GM23338 (cell line): ENCODE measurements at regions not wholly inside any gene's neighbourhood (a gene's known extent, or its start where the extent isn't known, plus 50 kb on each side); places are given as distances from the start of the nearest gene placed in this dataset.

Experiments
- ATAC-seq: fragments of 200-7000 bp; cut with Tn5 transposase; 3 replicates; pipeline ENCODE4 v1.9.1; 2020
- DNase-seq: peaks from one replicate; pipeline ENCODE4 v3.0.0-alpha.2; 2015; ENCODE audit warnings: low spot score
- H2AFZ ChIP-seq: fragments of 200-600 bp; sonication (generic); 2 replicates; pipeline ENCODE4 v1.8.0; 2016; ENCODE audit warnings: antibody characterized with exemption, mild to moderate bottlenecking, moderate library complexity
- H3F3A ChIP-seq: fragments of 200-600 bp; sonication (generic); replicated peaks from 2 replicates; pipeline ENCODE4 v1.8.0; 2017; ENCODE audit warnings: antibody characterized with exemption, mixed run types, low read depth
- H3K27ac ChIP-seq: fragments of 200-600 bp; sonication (generic); 2 replicates; pipeline ENCODE4 v1.6.1; 2016; ENCODE audit warnings: low read depth
- H3K27me3 ChIP-seq: fragments of 200-600 bp; sonication (generic); 2 replicates; pipeline ENCODE4 v1.8.0; 2016; ENCODE audit warnings: mild to moderate bottlenecking, mixed run types, moderate library complexity; ENCODE audit not compliant: insufficient read depth
- H3K36me3 ChIP-seq: fragments of 200-600 bp; sonication (generic); 2 replicates; pipeline ENCODE4 v1.8.0; 2016; ENCODE audit warnings: mild to moderate bottlenecking; ENCODE audit not compliant: insufficient read depth
- H3K4me1 ChIP-seq: fragments of 200-600 bp; sonication (generic); 2 replicates; pipeline ENCODE4 v1.8.0; 2016; ENCODE audit warnings: mild to moderate bottlenecking, moderate library complexity; ENCODE audit not compliant: insufficient read depth
- H3K4me2 ChIP-seq: fragments of 200-600 bp; sonication (generic); 2 replicates; pipeline ENCODE4 v1.7.1; 2017; ENCODE audit warnings: mixed run types
- H3K4me3 ChIP-seq: fragments of 200-600 bp; sonication (generic); 2 replicates; pipeline ENCODE4 v1.6.1; 2016; ENCODE audit warnings: mixed run types
- H3K79me2 ChIP-seq: fragments of 200-600 bp; sonication (generic); replicated peaks from 2 replicates; pipeline ENCODE4 v1.8.0; 2017; ENCODE audit warnings: mild to moderate bottlenecking; ENCODE audit not compliant: insufficient read depth
- H3K9me2 ChIP-seq: fragments of 200-600 bp; sonication (generic); 2 replicates; pipeline ENCODE4 v1.8.0; 2017; ENCODE audit not compliant: insufficient read depth
- H4K20me1 ChIP-seq: fragments of 200-600 bp; sonication (generic); replicated peaks from 2 replicates; pipeline ENCODE4 v1.8.0; 2017; ENCODE audit warnings: mild to moderate bottlenecking; ENCODE audit not compliant: insufficient read depth
- H3K27ac Mint-ChIP-seq: 2 replicates; pipeline ENCODE4 v1.8.0; 2020; ENCODE audit warnings: inconsistent platforms, mild to moderate bottlenecking, moderate library complexity, mixed read lengths
- H3K27me3 Mint-ChIP-seq: 3 replicates; pipeline ENCODE4 v1.8.0; 2022; ENCODE audit warnings: low read depth, mild to moderate bottlenecking, moderate library complexity, mixed read lengths, inconsistent platforms; ENCODE audit not compliant: insufficient read depth, poor library complexity
- H3K36me3 Mint-ChIP-seq: 3 replicates; pipeline ENCODE4 v1.8.0; 2021; ENCODE audit warnings: low read depth, mild to moderate bottlenecking, inconsistent platforms, moderate library complexity, mixed read lengths
- H3K4me1 Mint-ChIP-seq: 3 replicates; pipeline ENCODE4 v1.8.0; 2020; ENCODE audit warnings: mild to moderate bottlenecking, inconsistent platforms, mixed read lengths
- H3K4me3 Mint-ChIP-seq: 3 replicates; pipeline ENCODE4 v1.8.0; 2021; ENCODE audit warnings: moderate library complexity, mild to moderate bottlenecking, inconsistent platforms, mixed read lengths
- H3K9me3 Mint-ChIP-seq: 3 replicates; pipeline ENCODE4 v1.8.0; 2020; ENCODE audit warnings: moderate library complexity, mild to moderate bottlenecking, inconsistent platforms, mixed read lengths
- ETS1 ChIP-seq: IDR thresholded peaks from 2 replicates; pipeline ENCODE4 v1.6.1; 2016; ENCODE audit warnings: antibody characterized with exemption
- EZH2 ChIP-seq: fragments of 200-600 bp; sonication (generic); IDR thresholded peaks from one replicate; pipeline ENCODE4 v1.8.0; 2017; ENCODE audit warnings: antibody characterized with exemption, mild to moderate bottlenecking, low read depth; ENCODE audit not compliant: unreplicated experiment
- NANOG ChIP-seq: IDR thresholded peaks from 2 replicates; pipeline ENCODE4 v1.6.1; 2016; ENCODE audit warnings: antibody characterized with exemption, borderline replicate concordance
- POLR2AphosphoS5 ChIP-seq: IDR thresholded peaks from 2 replicates; pipeline ENCODE4 v1.6.1; 2016; ENCODE audit warnings: antibody characterized with exemption, low read depth
- REST ChIP-seq: IDR thresholded peaks from one replicate; pipeline ENCODE4 v1.6.1; 2018; ENCODE audit warnings: antibody characterized with exemption; ENCODE audit not compliant: unreplicated experiment
- STAT1 ChIP-seq: IDR thresholded peaks from one replicate; pipeline ENCODE4 v1.6.1; 2016; ENCODE audit warnings: antibody characterized with exemption; ENCODE audit not compliant: unreplicated experiment
- ZNF114 ChIP-seq: fragments of 250-450 bp; sonication (Bioruptor Pico); IDR thresholded peaks from 2 replicates; pipeline ENCODE4 v1.5.0; 2020; ENCODE audit warnings: mild to moderate bottlenecking, moderate library complexity
- ZNF462 ChIP-seq: fragments of 250-450 bp; sonication (Bioruptor Pico); IDR thresholded peaks from 2 replicates; pipeline ENCODE4 v1.5.0; 2020; ENCODE audit warnings: mild to moderate bottlenecking, moderate library complexity

GRCh38 chr4:128517096-128517738, 229.6 kb upstream of the PGRMC2 start:
- H3K4me1 Mint-ChIP-seq, result peaks cover 30% of the 10 kb centered on the region
- DNase-seq (no peak), ATAC-seq (no peak)
- Histone ChIP-seq H3K4me1 (peaks cover 31% of the 10 kb centered on the region), H3K27me3 (no peaks in the 10 kb centered on the region), H3K4me2 (0 out of 2 replicates have a peak overlapping the region, but pooled peaks have one; percentile 41), H3K4me3 (no peak overlapping the region), H4K20me1 (no peaks in the 10 kb centered on the region), H3K36me3 (no peaks in the 10 kb centered on the region), H3F3A (no peaks in the 10 kb centered on the region), H2AFZ (no peak overlapping the region), H3K9me2 (peaks cover 21% of the 10 kb centered on the region), H3K79me2 (no peaks in the 10 kb centered on the region), H3K27ac (no peak overlapping the region)
- peaks cover 5% of the 10 kb centered on the region for H3K27me3 Mint-ChIP-seq
- H3K9me3 Mint-ChIP-seq, result no peaks in the 10 kb centered on the region; the same call in 2 of the 3 replicates
- H3K4me3 Mint-ChIP-seq, result no peak overlapping the region
- peaks cover 5% of the 10 kb centered on the region; the same call in 1 of the 3 replicates for H3K36me3 Mint-ChIP-seq
- peak overlapping the region; percentile 71 for H3K27ac Mint-ChIP-seq
- no peak for TF ChIP-seq EZH2
- no peak for TF ChIP-seq REST
- TF ChIP-seq STAT1, result no peak
- no peak for TF ChIP-seq ETS1
- TF ChIP-seq ZNF114 (CRISPR knock-in tag), result no peak
- no peak for TF ChIP-seq NANOG

- Histone ChIP-seq H3K36me3 (no peaks in the 10 kb centered on the region), H4K20me1 (no peaks in the 10 kb centered on the region), H3K4me2 (no peak overlapping the region), H3K4me3 (no peak overlapping the region), H3K27ac (no peak overlapping the region), H3K27me3 (no peaks in the 10 kb centered on the region), H3F3A (no peaks in the 10 kb centered on the region), H3K4me1 (peaks cover 29% of the 10 kb centered on the region), H3K9me2 (peaks cover 21% of the 10 kb centered on the region), H2AFZ (no peak overlapping the region), H3K79me2 (no peaks in the 10 kb centered on the region)
- Mint-ChIP-seq H3K4me3 (no peak overlapping the region), H3K4me1 (peaks cover 28% of the 10 kb centered on the region), H3K27ac (no peak overlapping the region), H3K9me3 (no peaks in the 10 kb centered on the region; the same call in 2 of the 3 replicates), H3K27me3 (peaks cover 5% of the 10 kb centered on the region), H3K36me3 (peaks cover 5% of the 10 kb centered on the region; the same call in 1 of the 3 replicates)
- ATAC-seq (no peak), DNase-seq (no peak)
- no peak for TF ChIP-seq EZH2
- no peak for TF ChIP-seq ZNF114 (CRISPR knock-in tag)
- TF ChIP-seq POLR2AphosphoS5, result no peak
- TF ChIP-seq ZNF462 (CRISPR knock-in tag), result no peak
- TF ChIP-seq STAT1, result no peak
Measured at GRCh38 chr4:128516301-128516969, 228.8 kb upstream of the PGRMC2 start.
